ENCODE measurements at regions not wholly inside any gene's neighbourhood (a gene's known extent, or its start where the extent isn't known, plus 50 kb on each side); places are given as distances from the start of the nearest gene placed in this dataset.

- no peak for TF ChIP-seq CTCF (IDR thresholded peaks at IDR 0.05)
- H3K9me3 ChIP-seq, result no peaks in the 10 kb centered on the region
- intact Hi-C loops (cut with DNase I, micrococcal nuclease), result no loop called here
- H3K36me3 ChIP-seq (ENCODE audit: low read depth), result no peaks in the 10 kb centered on the region
- H3K4me3 ChIP-seq, result no peak overlapping the region
- DNase-seq (peak in 1 of 3 donors; percentile 6), ATAC-seq (no peak)
- H3K4me1 ChIP-seq (ENCODE audit: low read depth), result no peaks in the 10 kb centered on the region
These were observed 53.0 kb upstream of the FCN1 start for GRCh38 chr9:134970719-134971118.

- no peak overlapping the region for H3K4me3 ChIP-seq
- no peaks in the 10 kb centered on the region for H3K36me3 ChIP-seq (ENCODE audit: low read depth)
- no peak for TF ChIP-seq CTCF (IDR thresholded peaks at IDR 0.05)
- intact Hi-C loops (cut with DNase I, micrococcal nuclease), result no loop called here
- H3K4me1 ChIP-seq (ENCODE audit: low read depth), result no peaks in the 10 kb centered on the region
- no peak for ATAC-seq
- DNase-seq, result no peak
- H3K9me3 ChIP-seq, result no peaks in the 10 kb centered on the region
These were observed 53.5 kb upstream of the FCN1 start for GRCh38 chr9:134971196-134971595.

- TF ChIP-seq CTCF (IDR thresholded peaks at IDR 0.05), result no peak
- no peak for ATAC-seq
- DNase-seq, result no peak
- H3K36me3 ChIP-seq (ENCODE audit: low read depth), result no peaks in the 10 kb centered on the region
- H3K9me3 ChIP-seq, result no peaks in the 10 kb centered on the region
- no peak overlapping the region for H3K4me3 ChIP-seq
- H3K4me1 ChIP-seq (ENCODE audit: low read depth), result no peaks in the 10 kb centered on the region
- intact Hi-C loops (cut with DNase I, micrococcal nuclease), result no loop called here
These were observed 54.0 kb upstream of the FCN1 start for GRCh38 chr9:134971696-134972095.

- no peak overlapping the region for H3K4me3 ChIP-seq
- DNase-seq (peak in 1 of 3 donors; percentile 1), ATAC-seq (no peak)
- no peaks in the 10 kb centered on the region for H3K36me3 ChIP-seq (ENCODE audit: low read depth)
- H3K9me3 ChIP-seq, result no peaks in the 10 kb centered on the region
- no peaks in the 10 kb centered on the region for H3K4me1 ChIP-seq (ENCODE audit: low read depth)
- no peak for TF ChIP-seq CTCF (IDR thresholded peaks at IDR 0.05)
- intact Hi-C loops (cut with DNase I, micrococcal nuclease), result no loop called here
These were observed 54.4 kb upstream of the FCN1 start for GRCh38 chr9:134972140-134972539.

- Histone ChIP-seq H3K4me1 (ENCODE audit: low read depth) (no peaks in the 10 kb centered on the region), H3K4me3 (no peak overlapping the region), H3K36me3 (ENCODE audit: low read depth) (no peaks in the 10 kb centered on the region), H3K9me3 (no peaks in the 10 kb centered on the region)
- no peak for ATAC-seq
- TF ChIP-seq CTCF (IDR thresholded peaks at IDR 0.05), result no peak
- no peak for DNase-seq
- intact Hi-C loops (cut with DNase I, micrococcal nuclease), result no loop called here
These were observed 57.5 kb upstream of the FCN1 start for GRCh38 chr9:134975253-134975652.

GRCh38 chr9:134976403-134976802 is 58.7 kb upstream of the FCN1 start:
- H3K9me3 ChIP-seq, result no peaks in the 10 kb centered on the region
- no peaks in the 10 kb centered on the region for H3K36me3 ChIP-seq (ENCODE audit: low read depth)
- TF ChIP-seq CTCF (IDR thresholded peaks at IDR 0.05), result no peak
- DNase-seq, result no peak
- ATAC-seq, result no peak
- no peak overlapping the region for H3K4me3 ChIP-seq
- H3K4me1 ChIP-seq (ENCODE audit: low read depth), result no peaks in the 10 kb centered on the region
- intact Hi-C loops (cut with DNase I, micrococcal nuclease), result no loop called here

Measured in mucosa of descending colon (tissue), 3 donors.